Lower lobe of right lung (tissue), 2 donors: ENCODE measurements at regions not wholly inside any gene's neighbourhood (a gene's known extent, or its start where the extent isn't known, plus 50 kb on each side); places are given as distances from the start of the nearest gene placed in this dataset.

ENCODE experiments used
- ATAC-seq, 2 donors: fragments of 200-7000 bp; cut with Tn5 transposase; one replicate each; pipeline ENCODE4 v1.9.1; 2020 to 2022; ENCODE audit warnings: mild to moderate bottlenecking in 2 of 2, moderate library complexity in 2 of 2
- DNase-seq: peaks from one replicate; pipeline ENCODE4 v3.0.0-alpha.2; 2020
- H3K27ac ChIP-seq: fragments of 200-600 bp; one replicate; pipeline ENCODE4 v1.8.0; 2022
- H3K27me3 ChIP-seq: fragments of 200-600 bp; one replicate; pipeline ENCODE4 v1.8.0; 2022; ENCODE audit warnings: low read depth
- H3K36me3 ChIP-seq: fragments of 200-600 bp; one replicate; pipeline ENCODE4 v1.8.0; 2022; ENCODE audit warnings: mild to moderate bottlenecking
- H3K4me1 ChIP-seq: fragments of 200-600 bp; one replicate; pipeline ENCODE4 v1.8.0; 2022
- H3K4me3 ChIP-seq: fragments of 200-600 bp; one replicate; pipeline ENCODE4 v1.8.0; 2022; ENCODE audit warnings: mild to moderate bottlenecking
- H3K9me3 ChIP-seq: fragments of 200-600 bp; one replicate; pipeline ENCODE4 v1.8.0; 2022
- CTCF ChIP-seq: fragments of 200-600 bp; IDR thresholded peaks from one replicate; pipeline ENCODE4 v1.8.0; 2022; ENCODE audit warnings: antibody characterized with exemption, mild to moderate bottlenecking
- intact Hi-C: fragments of 100-400 bp; cut with DNase I; formaldehyde crosslinking; loops from one replicate; pipeline ENCODE4 v1.11.0; 2022
- donor health status: DM: no; HTN: yes; CAD: no; lungs with severe emphysema.

- intact Hi-C loops = no loop called here
- Histone ChIP-seq H3K36me3 (no peaks in the 10 kb centered on the region), H3K27me3 (no peaks in the 10 kb centered on the region), H3K4me1 (peaks cover 4% of the 10 kb centered on the region), H3K9me3 (no peaks in the 10 kb centered on the region), H3K4me3 (peak overlapping the region; percentile 76), H3K27ac (peak overlapping the region; percentile 85)
- ATAC-seq = peak; percentile 91 to 93
- TF ChIP-seq CTCF = peak; percentile 66
- peak; percentile 85 for DNase-seq
These were observed 84.2 kb upstream of the MKI67 start for GRCh38 chr10:128210215-128211063.

GRCh38 chr10:128211064-128211504 lies 84.9 kb upstream of the MKI67 start:
- peak overlapping the region; percentile 76 for H3K4me3 ChIP-seq
- H3K27ac ChIP-seq = peak overlapping the region; percentile 85
- peaks cover 4% of the 10 kb centered on the region for H3K4me1 ChIP-seq
- DNase-seq (no peak), ATAC-seq (no peak)
- intact Hi-C loops = no loop called here
- H3K36me3 ChIP-seq = no peaks in the 10 kb centered on the region
- no peaks in the 10 kb centered on the region for H3K27me3 ChIP-seq
- H3K9me3 ChIP-seq = no peaks in the 10 kb centered on the region
- no peak for TF ChIP-seq CTCF

GRCh38 chr10:128211953-128212727 lies 85.9 kb upstream of the MKI67 start:
- peaks cover 4% of the 10 kb centered on the region for H3K4me1 ChIP-seq
- TF ChIP-seq CTCF = peak; percentile 98
- no peaks in the 10 kb centered on the region for H3K36me3 ChIP-seq
- H3K9me3 ChIP-seq = no peaks in the 10 kb centered on the region
- intact Hi-C loops = no loop called here
- ATAC-seq = peak; percentile 94
- peak; percentile 94 for DNase-seq
- H3K4me3 ChIP-seq = peak overlapping the region; percentile 29
- no peak overlapping the region for H3K27ac ChIP-seq
- H3K27me3 ChIP-seq = no peaks in the 10 kb centered on the region

- Histone ChIP-seq H3K36me3 (no peaks in the 10 kb centered on the region), H3K4me1 (peaks cover 4% of the 10 kb centered on the region), H3K9me3 (no peaks in the 10 kb centered on the region), H3K4me3 (no peak overlapping the region), H3K27ac (no peak overlapping the region), H3K27me3 (no peaks in the 10 kb centered on the region)
- intact Hi-C loops = no loop called here
- TF ChIP-seq CTCF = no peak
- ATAC-seq (no peak), DNase-seq (no peak)
These were observed 86.9 kb upstream of the MKI67 start for GRCh38 chr10:128213156-128213555.

- intact Hi-C loops = no loop called here
- no peaks in the 10 kb centered on the region for H3K27me3 ChIP-seq
- no peak overlapping the region for H3K27ac ChIP-seq
- no peak for TF ChIP-seq CTCF
- no peak for DNase-seq
- no peaks in the 10 kb centered on the region for H3K4me1 ChIP-seq
- no peak overlapping the region for H3K4me3 ChIP-seq
- no peaks in the 10 kb centered on the region for H3K36me3 ChIP-seq
- ATAC-seq = no peak
- no peaks in the 10 kb centered on the region for H3K9me3 ChIP-seq
These were observed 89.5 kb upstream of the MKI67 start for GRCh38 chr10:128215733-128216132.
